GM21360 (cell line): ENCODE measurements at regions not wholly inside any gene's neighbourhood (a gene's known extent, or its start where the extent isn't known, plus 50 kb on each side); places are given as distances from the start of the nearest gene placed in this dataset.

Source experiments
- ATAC-seq: cut with Tn5 transposase; IDR thresholded peaks from one replicate; pipeline ENCODE4 v1.9.1; 2021; ENCODE audit warnings: mild to moderate bottlenecking, moderate library complexity; ENCODE audit not compliant: unreplicated experiment

- no peak for ATAC-seq
Measured at GRCh38 chr1:38721816-38722215, 137.8 kb downstream of the RRAGC start.

GRCh38 chr1:38719880-38720279 is 139.7 kb downstream of the RRAGC start:
- ATAC-seq, result no peak

GRCh38 chr1:38718031-38718430 is 141.5 kb downstream of the RRAGC start:
- ATAC-seq, result no peak

- ATAC-seq, result no peak
Measured at GRCh38 chr1:38716229-38716628, 143.3 kb downstream of the RRAGC start.

- ATAC-seq, result no peak
Measured at GRCh38 chr1:38715415-38715814, 144.2 kb downstream of the RRAGC start.

GRCh38 chr1:38712046-38712445 is 147.5 kb downstream of the RRAGC start:
- no peak for ATAC-seq

- ATAC-seq, result no peak
Measured at GRCh38 chr1:38708701-38709258, 150.8 kb downstream of the RRAGC start.

- no peak for ATAC-seq
Measured at GRCh38 chr1:38701088-38701487, 158.5 kb downstream of the RRAGC start.

- no peak for ATAC-seq
Measured at GRCh38 chr1:38700077-38700470, 159.5 kb downstream of the RRAGC start.

GRCh38 chr1:38699330-38700076 is 160.1 kb downstream of the RRAGC start:
- ATAC-seq, result no peak

- ATAC-seq, result no peak
Measured at GRCh38 chr1:38697387-38697786, 162.2 kb downstream of the RRAGC start.

GRCh38 chr1:38696371-38696770 is 163.2 kb downstream of the RRAGC start:
- no peak for ATAC-seq

GRCh38 chr1:38693759-38694158 is 165.8 kb downstream of the RRAGC start:
- ATAC-seq, result no peak

GRCh38 chr1:38693031-38693430 is 166.5 kb downstream of the RRAGC start:
- ATAC-seq, result no peak

GRCh38 chr1:38690790-38691449 is 168.7 kb downstream of the RRAGC start:
- ATAC-seq, result no peak

GRCh38 chr1:38686927-38687255 is 172.7 kb downstream of the RRAGC start:
- no peak for ATAC-seq

GRCh38 chr1:38686167-38686926 is 173.2 kb downstream of the RRAGC start:
- ATAC-seq, result no peak

GRCh38 chr1:38685388-38685787 is 174.2 kb downstream of the RRAGC start:
- ATAC-seq, result no peak

- ATAC-seq, result no peak
Measured at GRCh38 chr1:38680801-38681510, 178.6 kb downstream of the RRAGC start.

GRCh38 chr1:38677756-38678155 is 181.8 kb downstream of the RRAGC start:
- no peak for ATAC-seq

- no peak for ATAC-seq
Measured at GRCh38 chr1:38677311-38677710, 182.3 kb downstream of the RRAGC start.
